H1 (cell line): ENCODE measurements at regions not wholly inside any gene's neighbourhood (a gene's known extent, or its start where the extent isn't known, plus 50 kb on each side); places are given as distances from the start of the nearest gene placed in this dataset.

Experiments used
- CTCF ChIA-PET: fragments of 300-600 bp; sonication (Branson Sonifier 250); formaldehyde crosslinking; loops from one replicate; lab custom pipeline; 2021; ENCODE audit not compliant: partially characterized antibody; lab: Charles Lee
- POLR2A ChIA-PET: fragments of 300-600 bp; sonication (Branson Sonifier 250); formaldehyde crosslinking; loops from one replicate; lab custom pipeline; 2021; ENCODE audit warnings: inconsistent platforms; ENCODE audit not compliant: partially characterized antibody; lab: Charles Lee
- DNase-seq, 2 experiments: peaks; one replicate each; pipeline versions ENCODE4 v3.0.0 to v3.0.0-alpha.2; 2010 to 2022; ENCODE audit warnings: low spot score in 2 of 2, low read depth in 1 of 2, mixed read lengths in 1 of 2
- FAIRE-seq: peaks from 2 replicates; lab custom pipeline; 2011; peaks lifted over from hg19 to GRCh38; lab: Jason Lieb, UNC
- H2AFZ ChIP-seq: 2 replicates; pipeline ENCODE4 v1.8.1; 2012; ENCODE audit warnings: low read length, inconsistent platforms
- H2AK5ac ChIP-seq: 2 replicates; pipeline ENCODE4 v1.6.1; 2013; ENCODE audit warnings: low read depth, low read length
- H2BK120ac ChIP-seq: replicated peaks from 2 replicates; pipeline ENCODE3; 2013; ENCODE audit warnings: low read depth, low read length, inconsistent platforms
- H2BK12ac ChIP-seq: 2 replicates; pipeline ENCODE4 v1.6.1; 2013; ENCODE audit warnings: low read depth, low read length
- H2BK15ac ChIP-seq: 2 replicates; pipeline ENCODE4 v1.6.1; 2013; ENCODE audit warnings: low read length
- H2BK20ac ChIP-seq: 2 replicates; pipeline ENCODE4 v1.6.1; 2013; ENCODE audit warnings: low read length
- H2BK5ac ChIP-seq: 2 replicates; pipeline ENCODE4 v1.6.1; 2013; ENCODE audit warnings: low read depth, low read length
- H3K14ac ChIP-seq: 2 replicates; pipeline ENCODE4 v1.6.1; 2013; ENCODE audit warnings: inconsistent platforms; ENCODE audit not compliant: insufficient read length
- H3K18ac ChIP-seq: 2 replicates; pipeline ENCODE4 v1.6.1; 2013; ENCODE audit warnings: low read length; ENCODE audit errors: extremely low read depth
- H3K23ac ChIP-seq: 2 replicates; pipeline ENCODE4 v1.6.1; 2013; ENCODE audit warnings: inconsistent platforms; ENCODE audit not compliant: insufficient read length
- H3K23me2 ChIP-seq: 2 replicates; pipeline ENCODE4 v1.6.1; 2013; ENCODE audit warnings: low read depth, low read length
- H3K27ac ChIP-seq: 2 replicates; pipeline ENCODE4 v1.6.1; 2011; ENCODE audit warnings: low read depth, low read length, inconsistent platforms
- H3K27me3 ChIP-seq, 4 experiments: replicated peaks in 1 of 4; 1 replicate in 1 of 4; 2 replicates in 3 of 4; pipeline versions ENCODE4 v1.6.1 to v1.8.1; 2011 to 2013; ENCODE audit warnings: low read length in 3 of 4, mild to moderate bottlenecking in 3 of 4, inconsistent platforms in 2 of 4, mixed read lengths in 2 of 4, moderate library complexity in 1 of 4; ENCODE audit not compliant: control insufficient read depth in 3 of 4, insufficient read depth in 3 of 4; ENCODE audit errors: extremely low read depth in 1 of 4
- H3K36me3 ChIP-seq, 4 experiments: 2 replicates each; pipeline versions ENCODE4 v1.6.1 to v1.8.1; 2011 to 2013; ENCODE audit warnings: mild to moderate bottlenecking in 4 of 4, low read length in 3 of 4, moderate library complexity in 2 of 4, control low read depth in 1 of 4, inconsistent platforms in 1 of 4; ENCODE audit not compliant: insufficient read depth in 4 of 4, control insufficient read depth in 2 of 4
- H3K4ac ChIP-seq: replicated peaks from 2 replicates; pipeline ENCODE3; 2013; ENCODE audit warnings: low read length, low read depth, mixed read lengths, inconsistent platforms; ENCODE audit not compliant: insufficient read length
- H3K4me1 ChIP-seq, 4 experiments: replicated peaks in 1 of 4; 1 replicate in 1 of 4; 2 replicates in 3 of 4; pipeline versions ENCODE4 v1.6.1 to v1.8.1; 2011 to 2013; ENCODE audit warnings: low read length in 3 of 4, inconsistent platforms in 2 of 4, mixed read lengths in 1 of 4; ENCODE audit not compliant: insufficient read depth in 4 of 4, control insufficient read depth in 3 of 4
- H3K4me2 ChIP-seq, 2 experiments: 2 replicates each; pipeline versions ENCODE4 v1.6.1 to v1.8.1; 2011 to 2013; ENCODE audit warnings: low read depth in 2 of 2, low read length in 2 of 2, control low read depth in 1 of 2, inconsistent platforms in 1 of 2, mild to moderate bottlenecking in 1 of 2; ENCODE audit not compliant: insufficient read depth in 1 of 2
- H3K4me3 ChIP-seq, 4 experiments: fragments of 200-600, 300-600 bp in 1 of 4; sonication (generic), shearing (Covaris generic), sonication (Bioruptor Twin) in 1 of 4; 2 replicates each; pipeline versions ENCODE4 v1.5.1 to v1.8.1; 2011 to 2016; ENCODE audit warnings: low read length in 4 of 4, low read depth in 3 of 4, control low read depth in 2 of 4, inconsistent platforms in 2 of 4, mild to moderate bottlenecking in 2 of 4, mixed read lengths in 1 of 4, moderate library complexity in 1 of 4; ENCODE audit not compliant: insufficient read depth in 2 of 4; ENCODE audit errors: extremely low read depth in 1 of 4
- H3K56ac ChIP-seq: replicated peaks from 2 replicates; pipeline ENCODE3; 2013; ENCODE audit warnings: low read depth, mild to moderate bottlenecking, mixed read lengths, low read length, inconsistent platforms; ENCODE audit not compliant: insufficient read length
- H3K79me1 ChIP-seq: 2 replicates; pipeline ENCODE4 v1.6.1; 2013; ENCODE audit warnings: low read depth, low read length, control low read depth
- H3K79me2 ChIP-seq, 2 experiments: 2 replicates each; pipeline versions ENCODE4 v1.6.1 to v1.8.1; 2012 to 2013; ENCODE audit warnings: low read length in 2 of 2, mild to moderate bottlenecking in 2 of 2, inconsistent platforms in 1 of 2; ENCODE audit not compliant: insufficient read depth in 2 of 2, control insufficient read depth in 1 of 2
- H3K9ac ChIP-seq, 4 experiments: replicated peaks in 1 of 4; 1 replicate in 1 of 4; 2 replicates in 3 of 4; pipeline versions ENCODE4 v1.6.1 to v1.8.1; 2011 to 2013; ENCODE audit warnings: low read depth in 3 of 4, low read length in 3 of 4, control low read depth in 2 of 4, mild to moderate bottlenecking in 2 of 4, moderate library complexity in 2 of 4, inconsistent platforms in 1 of 4; ENCODE audit errors: extremely low read depth in 1 of 4
- H3K9me3 ChIP-seq, 2 experiments: 2 replicates each; pipeline versions ENCODE4 v1.6.1 to v1.8.1; 2012 to 2013; ENCODE audit warnings: mild to moderate bottlenecking in 2 of 2, moderate library complexity in 2 of 2, control low read depth in 1 of 2, inconsistent platforms in 1 of 2, low read depth in 1 of 2, low read length in 1 of 2, mixed read lengths in 1 of 2; ENCODE audit not compliant: insufficient read depth in 2 of 2
- H4K20me1 ChIP-seq, 2 experiments: replicated peaks in 1 of 2; 2 replicates each; pipeline versions ENCODE3 to v1.8.1; 2011 to 2013; ENCODE audit warnings: inconsistent platforms in 2 of 2, low read length in 2 of 2, mild to moderate bottlenecking in 1 of 2; ENCODE audit not compliant: insufficient read depth in 2 of 2, control insufficient read depth in 1 of 2
- H4K5ac ChIP-seq: 2 replicates; pipeline ENCODE4 v1.6.1; 2013; ENCODE audit warnings: low read length, low read depth, mixed read lengths, inconsistent platforms; ENCODE audit not compliant: insufficient read length
- H4K8ac ChIP-seq: 2 replicates; pipeline ENCODE4 v1.8.0; 2013; ENCODE audit warnings: mild to moderate bottlenecking, moderate library complexity, low read length, inconsistent platforms; ENCODE audit not compliant: insufficient read depth; ENCODE audit errors: extremely low read depth
- H4K91ac ChIP-seq: replicated peaks from 2 replicates; pipeline ENCODE3; 2013; ENCODE audit warnings: low read length, mixed read lengths, inconsistent platforms; ENCODE audit not compliant: insufficient read length
- CREB1 ChIP-seq: IDR thresholded peaks from 2 replicates; pipeline ENCODE4 v1.6.1; 2012; ENCODE audit warnings: inconsistent platforms
- KDM1A ChIP-seq: fragments of 200-600, 300-600 bp; sonication (generic); IDR thresholded peaks from 2 replicates; pipeline ENCODE4 v1.7.1; 2016; ENCODE audit warnings: mild to moderate bottlenecking, low read length, borderline replicate concordance
- SP1 ChIP-seq: IDR thresholded peaks from 2 replicates; pipeline ENCODE4 v1.6.1; 2011; ENCODE audit warnings: low read depth, low read length
- WGBS, 2 experiments: shearing (Covaris generic) in 1 of 2; methylation state at CpG; one replicate each; pipeline versions ENCODE4 v1.1.6 to v1.1.7; 2013 to 2015; ENCODE audit warnings: low lambda C conversion rate in 2 of 2, mixed read lengths in 2 of 2, inconsistent platforms in 1 of 2, low coverage in 1 of 2, missing lambda C conversion rate in 1 of 2; ENCODE audit not compliant: insufficient replicate concordance in 2 of 2, insufficient coverage in 1 of 2, insufficient read length in 1 of 2; ENCODE audit errors: extremely low coverage in 1 of 2, missing lambda C conversion rate in 1 of 2; 5-methylcytosine and 5-hydroxymethylcytosine counted together

- FAIRE-seq (no peak), DNase-seq (no peak)
- H3K4me2 ChIP-seq, result no peak overlapping the region
- H3K56ac ChIP-seq, result no peak overlapping the region
- no peak overlapping the region for H2AFZ ChIP-seq
- no peak overlapping the region for H3K4ac ChIP-seq
- H3K36me3 ChIP-seq, result no peaks in the 10 kb centered on the region
- no peak overlapping the region for H4K5ac ChIP-seq
- H3K9ac ChIP-seq, result no peak overlapping the region
- H3K23me2 ChIP-seq, result no peaks in the 10 kb centered on the region
- TF ChIP-seq SP1, result no peak
- TF ChIP-seq CREB1, result no peak
- TF ChIP-seq KDM1A, result no peak
- no peak overlapping the region for H2AK5ac ChIP-seq
- no peak overlapping the region for H2BK120ac ChIP-seq
- no peak overlapping the region for H3K27ac ChIP-seq
- no peaks in the 10 kb centered on the region for H4K20me1 ChIP-seq
- H4K8ac ChIP-seq, result no peak overlapping the region
- no peaks in the 10 kb centered on the region for H3K79me2 ChIP-seq
- no peak overlapping the region for H3K23ac ChIP-seq
- ChIA-PET CTCF (interaction anchor here (0.9 to 2.6 kb wide), 3 partner anchors 31 to 66 kb away, joined by 4 to 10 read pairs (median 4); no protein-coding TSS in a partner anchor), POLR2A (no interaction called here)
- no peak overlapping the region for H2BK15ac ChIP-seq
- no peak overlapping the region for H4K91ac ChIP-seq
- H3K9me3 ChIP-seq, result no peaks in the 10 kb centered on the region
- no peak overlapping the region for H3K18ac ChIP-seq
- 88% methylated on average over 6 of the region's 6 CpGs; no CpG with 5 or more reads in 1 of the 2 experiments for WGBS, 2 experiments
- no peaks in the 10 kb centered on the region for H3K4me1 ChIP-seq
- no peak overlapping the region for H2BK12ac ChIP-seq
- no peak overlapping the region for H3K4me3 ChIP-seq
- no peak overlapping the region for H2BK5ac ChIP-seq
- no peaks in the 10 kb centered on the region; a peak in 1 of 7 replicates for H3K27me3 ChIP-seq
- no peaks in the 10 kb centered on the region for H3K79me1 ChIP-seq
- no peak overlapping the region for H3K14ac ChIP-seq
- H2BK20ac ChIP-seq, result no peak overlapping the region
Observed at GRCh38 chr1:37124501-37124900, 90.2 kb upstream of the GRIK3 start.
